SK-N-SH treated with all-trans-retinoic acid at 6 μM for 48 hours (cell line): ENCODE measurements at regions not wholly inside any gene's neighbourhood (a gene's known extent, or its start where the extent isn't known, plus 50 kb on each side); places are given as distances from the start of the nearest gene placed in this dataset.
"Not testable (repeated sequence)": the region's sequence is repeated elsewhere in the genome, so short reads cannot be mapped to it uniquely, and the experiment has no call there.

ENCODE experiments used
- CSDC2 ChIP-seq: fragments of 250-450 bp; sonication (Bioruptor Pico); IDR thresholded peaks from 2 replicates; pipeline ENCODE4 v1.5.0; 2020; ENCODE audit warnings: mild to moderate bottlenecking, moderate library complexity
- PATZ1 ChIP-seq: fragments of 250-450 bp; sonication (Bioruptor Pico); IDR thresholded peaks from 2 replicates; pipeline ENCODE4 v1.8.0; 2020; ENCODE audit warnings: mild to moderate bottlenecking, moderate library complexity, borderline replicate concordance
- TCF4 ChIP-seq: fragments of 250-450 bp; sonication (Bioruptor Pico); IDR thresholded peaks from 2 replicates; pipeline ENCODE4 v1.8.0; 2021; ENCODE audit warnings: mild to moderate bottlenecking, moderate library complexity, borderline replicate concordance
- ZFP3 ChIP-seq: fragments of 250-450 bp; sonication (Bioruptor Pico); IDR thresholded peaks from 2 replicates; pipeline ENCODE4 v1.5.0; 2020; ENCODE audit warnings: mild to moderate bottlenecking, moderate library complexity

GRCh38 chr6:141746324-141746723 lies 386.4 kb upstream of the GJE1 start:
- not testable (repeated sequence) for TF ChIP-seq TCF4, ZFP3, PATZ1, CSDC2 (CRISPR knock-in tag)
